DMS79 treated with DMSO at 0.1 percent for 48 hours (cell line): ENCODE measurements at regions not wholly inside any gene's neighbourhood (a gene's known extent, or its start where the extent isn't known, plus 50 kb on each side); places are given as distances from the start of the nearest gene placed in this dataset.

Experiments used
- DNase-seq: peaks from one replicate; lab custom pipeline; 2025; lab: John Stamatoyannopoulos, UW

- no peak for DNase-seq
Observed at GRCh38 chr10:128557149-128557710, 431.0 kb upstream of the MKI67 start.

- no peak for DNase-seq
Observed at GRCh38 chr10:128560406-128560805, 434.2 kb upstream of the MKI67 start.

GRCh38 chr10:128560993-128561392 is 434.8 kb upstream of the MKI67 start:
- DNase-seq, result no peak

- no peak for DNase-seq
Observed at GRCh38 chr10:128563387-128563786, 437.2 kb upstream of the MKI67 start.

GRCh38 chr10:128563904-128564303 is 437.7 kb upstream of the MKI67 start:
- no peak for DNase-seq

- no peak for DNase-seq
Observed at GRCh38 chr10:128566361-128566968, 440.2 kb upstream of the MKI67 start.

- DNase-seq, result no peak
Observed at GRCh38 chr10:128567551-128567950, 441.3 kb upstream of the MKI67 start.

GRCh38 chr10:128568041-128568440 is 441.8 kb upstream of the MKI67 start:
- DNase-seq, result no peak

- DNase-seq, result no peak
Observed at GRCh38 chr10:128568491-128568890, 442.3 kb upstream of the MKI67 start.

- DNase-seq, result no peak
Observed at GRCh38 chr10:128568990-128569945, 443.0 kb upstream of the MKI67 start.

- no peak for DNase-seq
Observed at GRCh38 chr10:128570319-128570995, 444.2 kb upstream of the MKI67 start.

- no peak for DNase-seq
Observed at GRCh38 chr10:128571071-128571470, 444.8 kb upstream of the MKI67 start.

- no peak for DNase-seq
Observed at GRCh38 chr10:128571745-128572144, 445.5 kb upstream of the MKI67 start.

- no peak for DNase-seq
Observed at GRCh38 chr10:128572696-128573095, 446.5 kb upstream of the MKI67 start.

- no peak for DNase-seq
Observed at GRCh38 chr10:128573281-128573845, 447.1 kb upstream of the MKI67 start.

GRCh38 chr10:128573986-128574385 is 447.8 kb upstream of the MKI67 start:
- no peak for DNase-seq

GRCh38 chr10:128574581-128575210 is 448.5 kb upstream of the MKI67 start:
- DNase-seq, result no peak

GRCh38 chr10:128575761-128576160 is 449.5 kb upstream of the MKI67 start:
- DNase-seq, result no peak

- DNase-seq, result no peak
Observed at GRCh38 chr10:128576336-128576735, 450.1 kb upstream of the MKI67 start.

GRCh38 chr10:128576943-128577670 is 450.9 kb upstream of the MKI67 start:
- DNase-seq, result no peak
